Keratinocyte (primary cell): ENCODE measurements at regions not wholly inside any gene's neighbourhood (a gene's known extent, or its start where the extent isn't known, plus 50 kb on each side); places are given as distances from the start of the nearest gene placed in this dataset.

Source experiments
- DNase-seq: peaks from one replicate; pipeline ENCODE4 v3.0.0-alpha.2; 2011; ENCODE audit warnings: low read depth, missing footprints, low spot score
- FAIRE-seq: peaks from 2 replicates; lab custom pipeline; 2011; peaks lifted over from hg19 to GRCh38; lab: Jason Lieb, UNC
- H2AFZ ChIP-seq: 2 replicates; pipeline ENCODE4 v1.6.0; 2012; ENCODE audit warnings: low read length, control low read depth, inconsistent platforms; ENCODE audit not compliant: control insufficient read depth
- H3K27ac ChIP-seq: 2 replicates; pipeline ENCODE4 v1.5.1; 2011; ENCODE audit warnings: low read length; ENCODE audit not compliant: control insufficient read depth, insufficient read depth
- H3K27me3 ChIP-seq: 3 replicates; pipeline ENCODE4 v1.6.0; 2011; ENCODE audit warnings: low read length; ENCODE audit not compliant: control insufficient read depth, insufficient read depth; ENCODE audit errors: extremely low read depth
- H3K36me3 ChIP-seq, 2 experiments: 2 replicates in 1 of 2; 3 replicates in 1 of 2; pipeline ENCODE4 v1.5.1; 2011; ENCODE audit warnings: low read length in 2 of 2, mild to moderate bottlenecking in 1 of 2; ENCODE audit not compliant: control insufficient read depth in 2 of 2, insufficient read depth in 2 of 2; ENCODE audit errors: extremely low read depth in 1 of 2
- H3K4me1 ChIP-seq: 3 replicates; pipeline ENCODE4 v1.5.1; 2011; ENCODE audit warnings: low read length; ENCODE audit not compliant: control insufficient read depth, insufficient read depth; ENCODE audit errors: extremely low read depth
- H3K4me2 ChIP-seq: 3 replicates; pipeline ENCODE4 v1.6.0; 2011; ENCODE audit warnings: low read depth, low read length; ENCODE audit not compliant: control insufficient read depth, insufficient read depth; ENCODE audit errors: extremely low read depth
- H3K4me3 ChIP-seq, 3 experiments: fragments of 200-600 bp in 1 of 3; sonication (generic) in 1 of 3; 2 replicates in 2 of 3; 3 replicates in 1 of 3; pipeline ENCODE4 v1.5.1; 2011 to 2016; ENCODE audit warnings: low read length in 3 of 3, mild to moderate bottlenecking in 3 of 3, control low read depth in 2 of 3, inconsistent platforms in 1 of 3, low read depth in 1 of 3, mixed read lengths in 1 of 3, mixed run types in 1 of 3, moderate library complexity in 1 of 3; ENCODE audit not compliant: control insufficient read depth in 2 of 3, insufficient read depth in 2 of 3; ENCODE audit errors: extremely low read depth in 1 of 3
- H3K79me2 ChIP-seq: 2 replicates; pipeline ENCODE4 v1.6.0; 2012; ENCODE audit warnings: low read length; ENCODE audit not compliant: control insufficient read depth, insufficient read depth
- H3K9ac ChIP-seq: 3 replicates; pipeline ENCODE4 v1.6.0; 2011; ENCODE audit warnings: low read length; ENCODE audit not compliant: control insufficient read depth, insufficient read depth; ENCODE audit errors: extremely low read depth
- H3K9me1 ChIP-seq: 3 replicates; pipeline ENCODE4 v1.6.0; 2011; ENCODE audit warnings: low read length; ENCODE audit not compliant: control insufficient read depth, insufficient read depth; ENCODE audit errors: extremely low read depth
- H3K9me3 ChIP-seq: 2 replicates; pipeline ENCODE4 v1.5.1; 2012; ENCODE audit warnings: low read depth, low read length; ENCODE audit not compliant: control insufficient read depth
- H4K20me1 ChIP-seq: 3 replicates; pipeline ENCODE4 v1.6.0; 2011; ENCODE audit warnings: low read length; ENCODE audit not compliant: control insufficient read depth, insufficient read depth; ENCODE audit errors: extremely low read depth
- EZH2 ChIP-seq: IDR thresholded peaks from one replicate; pipeline ENCODE4 v1.6.1; 2012; ENCODE audit warnings: inconsistent platforms, mild to moderate bottlenecking, low read length, moderate library complexity
- dilution Hi-C: fragments of 300-500 bp; cut with MboI; formaldehyde crosslinking; loops from one replicate; pipeline ENCODE4 v1.7.0; 2020; ENCODE audit warnings: low sequenced_read_pairs; ENCODE audit not compliant: extremely low pct_ligation_motif_present
- TF ChIP-seq, protein P1 (sequence below), 3 experiments: IDR thresholded peaks in 1 of 3; conservative IDR thresholded peaks in 1 of 3; optimal IDR thresholded peaks in 1 of 3; 2 replicates in 2 of 3; 3 replicates in 1 of 3; pipeline versions ENCODE3 to v1.5.1; 2011; ENCODE audit warnings: low read length in 3 of 3, mild to moderate bottlenecking in 3 of 3, moderate library complexity in 2 of 3, control low read depth in 1 of 3, inconsistent platforms in 1 of 3; ENCODE audit not compliant: insufficient read depth in 2 of 3; ENCODE audit errors: extremely low read depth in 1 of 3

DNA sequence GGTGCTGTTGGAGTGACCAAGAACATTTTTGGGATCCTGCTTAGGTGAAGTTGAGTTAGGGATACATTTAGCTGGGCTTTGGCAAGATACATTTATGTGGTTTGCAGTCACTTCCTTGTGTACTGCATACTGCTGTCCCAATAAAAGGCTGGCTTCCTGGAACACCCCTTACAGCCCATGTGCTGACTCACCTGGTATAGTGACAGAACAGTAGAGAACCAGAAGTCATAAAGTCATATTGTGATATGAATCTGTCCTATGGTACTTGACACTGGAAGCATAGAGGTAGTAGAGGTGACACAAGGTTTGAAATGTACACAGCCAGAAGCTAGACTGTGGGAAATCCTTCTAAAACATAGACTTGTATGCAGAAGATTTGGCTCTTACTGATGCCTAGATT is 55.3 kb upstream of the SLC25A43 start:
- TF ChIP-seq, protein P1, sequence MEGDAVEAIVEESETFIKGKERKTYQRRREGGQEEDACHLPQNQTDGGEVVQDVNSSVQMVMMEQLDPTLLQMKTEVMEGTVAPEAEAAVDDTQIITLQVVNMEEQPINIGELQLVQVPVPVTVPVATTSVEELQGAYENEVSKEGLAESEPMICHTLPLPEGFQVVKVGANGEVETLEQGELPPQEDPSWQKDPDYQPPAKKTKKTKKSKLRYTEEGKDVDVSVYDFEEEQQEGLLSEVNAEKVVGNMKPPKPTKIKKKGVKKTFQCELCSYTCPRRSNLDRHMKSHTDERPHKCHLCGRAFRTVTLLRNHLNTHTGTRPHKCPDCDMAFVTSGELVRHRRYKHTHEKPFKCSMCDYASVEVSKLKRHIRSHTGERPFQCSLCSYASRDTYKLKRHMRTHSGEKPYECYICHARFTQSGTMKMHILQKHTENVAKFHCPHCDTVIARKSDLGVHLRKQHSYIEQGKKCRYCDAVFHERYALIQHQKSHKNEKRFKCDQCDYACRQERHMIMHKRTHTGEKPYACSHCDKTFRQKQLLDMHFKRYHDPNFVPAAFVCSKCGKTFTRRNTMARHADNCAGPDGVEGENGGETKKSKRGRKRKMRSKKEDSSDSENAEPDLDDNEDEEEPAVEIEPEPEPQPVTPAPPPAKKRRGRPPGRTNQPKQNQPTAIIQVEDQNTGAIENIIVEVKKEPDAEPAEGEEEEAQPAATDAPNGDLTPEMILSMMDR (optimal IDR thresholded peaks at IDR 0.05 in 1 of 3, IDR thresholded peaks at IDR 0.05 in 1 of 3, conservative IDR thresholded peaks at IDR 0.05 in 1 of 3; ENCODE audit: extremely low read depth in 1 of 3, insufficient read depth in 2 of 3, low read length in 3 of 3), result no peak
- no peak for TF ChIP-seq EZH2
- H3K4me2 ChIP-seq, result no peak overlapping the region
- H2AFZ ChIP-seq, result no peak overlapping the region
- H3K9me3 ChIP-seq, result no peaks in the 10 kb centered on the region
- no peaks in the 10 kb centered on the region for H3K27me3 ChIP-seq
- no peak overlapping the region for H3K9ac ChIP-seq
- no peaks in the 10 kb centered on the region for H3K79me2 ChIP-seq
- H3K36me3 ChIP-seq, result no peaks in the 10 kb centered on the region
- H3K4me3 ChIP-seq, result no peak overlapping the region
- no peaks in the 10 kb centered on the region for H4K20me1 ChIP-seq
- no peaks in the 10 kb centered on the region for H3K9me1 ChIP-seq
- FAIRE-seq (no peak), DNase-seq (no peak)
- H3K4me1 ChIP-seq, result no peaks in the 10 kb centered on the region
- dilution Hi-C loops, result no loop called here
- no peak overlapping the region for H3K27ac ChIP-seq
